ENCODE measurements at regions not wholly inside any gene's neighbourhood (a gene's known extent, or its start where the extent isn't known, plus 50 kb on each side); places are given as distances from the start of the nearest gene placed in this dataset.
"Not testable (repeated sequence)": the region's sequence is repeated elsewhere in the genome, so short reads cannot be mapped to it uniquely, and the experiment has no call there.

GRCh38 chr18:78429127-78430108, 550.2 kb upstream of the SALL3 start:
- no peak for DNase-seq

- DNase-seq: no peak
Measured at GRCh38 chr18:78430131-78430758, 549.4 kb upstream of the SALL3 start.

GRCh38 chr18:78431606-78432005, 548.0 kb upstream of the SALL3 start:
- no peak for DNase-seq

GRCh38 chr18:78433562-78433961, 546.1 kb upstream of the SALL3 start:
- DNase-seq: no peak

GRCh38 chr18:78436110-78436509, 543.5 kb upstream of the SALL3 start:
- no peak for DNase-seq

GRCh38 chr18:78438235-78438634, 541.4 kb upstream of the SALL3 start:
- not testable (repeated sequence) for DNase-seq

GRCh38 chr18:78445880-78446279, 533.7 kb upstream of the SALL3 start:
- no peak for DNase-seq

- DNase-seq: no peak
Measured at GRCh38 chr18:78447211-78447610, 532.4 kb upstream of the SALL3 start.

GRCh38 chr18:78448106-78448505, 531.5 kb upstream of the SALL3 start:
- DNase-seq: no peak

GRCh38 chr18:78448591-78448990, 531.0 kb upstream of the SALL3 start:
- no peak for DNase-seq

- DNase-seq: no peak
Measured at GRCh38 chr18:78454221-78454620, 525.4 kb upstream of the SALL3 start.

GRCh38 chr18:78455386-78455785, 524.2 kb upstream of the SALL3 start:
- DNase-seq: no peak

GRCh38 chr18:78457011-78457410, 522.6 kb upstream of the SALL3 start:
- no peak for DNase-seq

GRCh38 chr18:78457731-78458130, 521.9 kb upstream of the SALL3 start:
- DNase-seq: no peak

- DNase-seq: no peak
Measured at GRCh38 chr18:78458356-78458755, 521.3 kb upstream of the SALL3 start.

- DNase-seq: no peak
Measured at GRCh38 chr18:78459668-78460067, 520.0 kb upstream of the SALL3 start.

GRCh38 chr18:78460558-78460957, 519.1 kb upstream of the SALL3 start:
- no peak for DNase-seq

GRCh38 chr18:78473563-78473962, 506.1 kb upstream of the SALL3 start:
- no peak for DNase-seq

GRCh38 chr18:78477840-78478239, 501.8 kb upstream of the SALL3 start:
- no peak for DNase-seq

- no peak for DNase-seq
Measured at GRCh38 chr18:78479443-78479842, 500.2 kb upstream of the SALL3 start.

GRCh38 chr18:78480262-78481054, 499.2 kb upstream of the SALL3 start:
- DNase-seq: no peak

GRCh38 chr18:78482378-78482777, 497.2 kb upstream of the SALL3 start:
- no peak for DNase-seq

GRCh38 chr18:78487649-78488048, 492.0 kb upstream of the SALL3 start:
- no peak for DNase-seq
